ENCODE measurements at regions not wholly inside any gene's neighbourhood (a gene's known extent, or its start where the extent isn't known, plus 50 kb on each side); places are given as distances from the start of the nearest gene placed in this dataset.

DNA sequence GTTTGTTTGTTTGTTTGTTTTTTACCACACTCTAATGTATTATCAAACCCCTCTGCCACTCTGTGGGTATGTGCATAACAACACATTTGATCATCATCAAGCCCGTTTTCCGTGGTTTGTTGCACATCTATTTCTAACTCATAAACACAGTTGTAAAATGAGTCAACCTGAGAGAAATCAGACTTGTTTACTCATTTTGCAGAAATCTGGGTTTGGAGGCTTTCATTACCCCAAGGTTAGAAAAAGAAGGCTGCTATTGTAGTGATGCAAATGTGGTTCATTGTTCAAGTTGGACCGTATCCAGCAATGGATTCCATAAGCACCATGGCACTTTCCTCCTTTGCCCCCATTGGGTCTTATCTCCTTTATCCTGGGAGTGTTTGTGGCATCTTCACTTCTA lies 353.2 kb upstream of the SOX2 start:
- no peak for TF ChIP-seq POLR2AphosphoS5 (IDR thresholded peaks at IDR 0.05; ENCODE audit: low read depth, low read length)
- no peak for TF ChIP-seq TAF1 (IDR thresholded peaks at IDR 0.05; ENCODE audit: borderline replicate concordance, insufficient read depth, low read length)

All from PFSK-1 (cell line).